H1 (cell line): ENCODE measurements at regions not wholly inside any gene's neighbourhood (a gene's known extent, or its start where the extent isn't known, plus 50 kb on each side); places are given as distances from the start of the nearest gene placed in this dataset.

Experiments
- CTCF ChIA-PET: fragments of 300-600 bp; sonication (Branson Sonifier 250); formaldehyde crosslinking; loops from one replicate; lab custom pipeline; 2021; ENCODE audit not compliant: partially characterized antibody; lab: Charles Lee
- POLR2A ChIA-PET: fragments of 300-600 bp; sonication (Branson Sonifier 250); formaldehyde crosslinking; loops from one replicate; lab custom pipeline; 2021; ENCODE audit warnings: inconsistent platforms; ENCODE audit not compliant: partially characterized antibody; lab: Charles Lee
- DNase-seq, 2 experiments: peaks; one replicate each; pipeline versions ENCODE4 v3.0.0 to v3.0.0-alpha.2; 2010 to 2022; ENCODE audit warnings: low spot score in 2 of 2, low read depth in 1 of 2, mixed read lengths in 1 of 2
- FAIRE-seq: peaks from 2 replicates; lab custom pipeline; 2011; peaks lifted over from hg19 to GRCh38; lab: Jason Lieb, UNC
- H2AFZ ChIP-seq: 2 replicates; pipeline ENCODE4 v1.8.1; 2012; ENCODE audit warnings: low read length, inconsistent platforms
- H2AK5ac ChIP-seq: 2 replicates; pipeline ENCODE4 v1.6.1; 2013; ENCODE audit warnings: low read depth, low read length
- H2BK120ac ChIP-seq: replicated peaks from 2 replicates; pipeline ENCODE3; 2013; ENCODE audit warnings: low read depth, low read length, inconsistent platforms
- H2BK12ac ChIP-seq: 2 replicates; pipeline ENCODE4 v1.6.1; 2013; ENCODE audit warnings: low read depth, low read length
- H2BK15ac ChIP-seq: 2 replicates; pipeline ENCODE4 v1.6.1; 2013; ENCODE audit warnings: low read length
- H2BK20ac ChIP-seq: 2 replicates; pipeline ENCODE4 v1.6.1; 2013; ENCODE audit warnings: low read length
- H2BK5ac ChIP-seq: 2 replicates; pipeline ENCODE4 v1.6.1; 2013; ENCODE audit warnings: low read depth, low read length
- H3K14ac ChIP-seq: 2 replicates; pipeline ENCODE4 v1.6.1; 2013; ENCODE audit warnings: inconsistent platforms; ENCODE audit not compliant: insufficient read length
- H3K18ac ChIP-seq: 2 replicates; pipeline ENCODE4 v1.6.1; 2013; ENCODE audit warnings: low read length; ENCODE audit errors: extremely low read depth
- H3K23ac ChIP-seq: 2 replicates; pipeline ENCODE4 v1.6.1; 2013; ENCODE audit warnings: inconsistent platforms; ENCODE audit not compliant: insufficient read length
- H3K23me2 ChIP-seq: 2 replicates; pipeline ENCODE4 v1.6.1; 2013; ENCODE audit warnings: low read depth, low read length
- H3K27ac ChIP-seq: 2 replicates; pipeline ENCODE4 v1.6.1; 2011; ENCODE audit warnings: low read depth, low read length, inconsistent platforms
- H3K27me3 ChIP-seq, 4 experiments: replicated peaks in 1 of 4; 1 replicate in 1 of 4; 2 replicates in 3 of 4; pipeline versions ENCODE4 v1.6.1 to v1.8.1; 2011 to 2013; ENCODE audit warnings: low read length in 3 of 4, mild to moderate bottlenecking in 3 of 4, inconsistent platforms in 2 of 4, mixed read lengths in 2 of 4, moderate library complexity in 1 of 4; ENCODE audit not compliant: control insufficient read depth in 3 of 4, insufficient read depth in 3 of 4; ENCODE audit errors: extremely low read depth in 1 of 4
- H3K36me3 ChIP-seq, 4 experiments: 2 replicates each; pipeline versions ENCODE4 v1.6.1 to v1.8.1; 2011 to 2013; ENCODE audit warnings: mild to moderate bottlenecking in 4 of 4, low read length in 3 of 4, moderate library complexity in 2 of 4, control low read depth in 1 of 4, inconsistent platforms in 1 of 4; ENCODE audit not compliant: insufficient read depth in 4 of 4, control insufficient read depth in 2 of 4
- H3K4ac ChIP-seq: replicated peaks from 2 replicates; pipeline ENCODE3; 2013; ENCODE audit warnings: low read length, low read depth, mixed read lengths, inconsistent platforms; ENCODE audit not compliant: insufficient read length
- H3K4me1 ChIP-seq, 4 experiments: replicated peaks in 1 of 4; 1 replicate in 1 of 4; 2 replicates in 3 of 4; pipeline versions ENCODE4 v1.6.1 to v1.8.1; 2011 to 2013; ENCODE audit warnings: low read length in 3 of 4, inconsistent platforms in 2 of 4, mixed read lengths in 1 of 4; ENCODE audit not compliant: insufficient read depth in 4 of 4, control insufficient read depth in 3 of 4
- H3K4me2 ChIP-seq, 2 experiments: 2 replicates each; pipeline versions ENCODE4 v1.6.1 to v1.8.1; 2011 to 2013; ENCODE audit warnings: low read depth in 2 of 2, low read length in 2 of 2, control low read depth in 1 of 2, inconsistent platforms in 1 of 2, mild to moderate bottlenecking in 1 of 2; ENCODE audit not compliant: insufficient read depth in 1 of 2
- H3K4me3 ChIP-seq, 4 experiments: fragments of 200-600, 300-600 bp in 1 of 4; sonication (generic), shearing (Covaris generic), sonication (Bioruptor Twin) in 1 of 4; 2 replicates each; pipeline versions ENCODE4 v1.5.1 to v1.8.1; 2011 to 2016; ENCODE audit warnings: low read length in 4 of 4, low read depth in 3 of 4, control low read depth in 2 of 4, inconsistent platforms in 2 of 4, mild to moderate bottlenecking in 2 of 4, mixed read lengths in 1 of 4, moderate library complexity in 1 of 4; ENCODE audit not compliant: insufficient read depth in 2 of 4; ENCODE audit errors: extremely low read depth in 1 of 4
- H3K56ac ChIP-seq: replicated peaks from 2 replicates; pipeline ENCODE3; 2013; ENCODE audit warnings: low read depth, mild to moderate bottlenecking, mixed read lengths, low read length, inconsistent platforms; ENCODE audit not compliant: insufficient read length
- H3K79me1 ChIP-seq: 2 replicates; pipeline ENCODE4 v1.6.1; 2013; ENCODE audit warnings: low read depth, low read length, control low read depth
- H3K79me2 ChIP-seq, 2 experiments: 2 replicates each; pipeline versions ENCODE4 v1.6.1 to v1.8.1; 2012 to 2013; ENCODE audit warnings: low read length in 2 of 2, mild to moderate bottlenecking in 2 of 2, inconsistent platforms in 1 of 2; ENCODE audit not compliant: insufficient read depth in 2 of 2, control insufficient read depth in 1 of 2
- H3K9ac ChIP-seq, 4 experiments: replicated peaks in 1 of 4; 1 replicate in 1 of 4; 2 replicates in 3 of 4; pipeline versions ENCODE4 v1.6.1 to v1.8.1; 2011 to 2013; ENCODE audit warnings: low read depth in 3 of 4, low read length in 3 of 4, control low read depth in 2 of 4, mild to moderate bottlenecking in 2 of 4, moderate library complexity in 2 of 4, inconsistent platforms in 1 of 4; ENCODE audit errors: extremely low read depth in 1 of 4
- H3K9me3 ChIP-seq, 2 experiments: 2 replicates each; pipeline versions ENCODE4 v1.6.1 to v1.8.1; 2012 to 2013; ENCODE audit warnings: mild to moderate bottlenecking in 2 of 2, moderate library complexity in 2 of 2, control low read depth in 1 of 2, inconsistent platforms in 1 of 2, low read depth in 1 of 2, low read length in 1 of 2, mixed read lengths in 1 of 2; ENCODE audit not compliant: insufficient read depth in 2 of 2
- H4K20me1 ChIP-seq, 2 experiments: replicated peaks in 1 of 2; 2 replicates each; pipeline versions ENCODE3 to v1.8.1; 2011 to 2013; ENCODE audit warnings: inconsistent platforms in 2 of 2, low read length in 2 of 2, mild to moderate bottlenecking in 1 of 2; ENCODE audit not compliant: insufficient read depth in 2 of 2, control insufficient read depth in 1 of 2
- H4K5ac ChIP-seq: 2 replicates; pipeline ENCODE4 v1.6.1; 2013; ENCODE audit warnings: low read length, low read depth, mixed read lengths, inconsistent platforms; ENCODE audit not compliant: insufficient read length
- H4K8ac ChIP-seq: 2 replicates; pipeline ENCODE4 v1.8.0; 2013; ENCODE audit warnings: mild to moderate bottlenecking, moderate library complexity, low read length, inconsistent platforms; ENCODE audit not compliant: insufficient read depth; ENCODE audit errors: extremely low read depth
- H4K91ac ChIP-seq: replicated peaks from 2 replicates; pipeline ENCODE3; 2013; ENCODE audit warnings: low read length, mixed read lengths, inconsistent platforms; ENCODE audit not compliant: insufficient read length
- BACH1 ChIP-seq: IDR thresholded peaks from 2 replicates; pipeline ENCODE4 v1.6.1; 2012; ENCODE audit warnings: low read length, improper control_type of control experiment
- CBX8 ChIP-seq: fragments of 300-800, 300-1000 bp; sonication (generic); IDR thresholded peaks from 2 replicates; pipeline ENCODE4 v1.7.1; 2016; ENCODE audit warnings: low read depth, low read length, borderline replicate concordance
- GTF2F1 ChIP-seq: IDR thresholded peaks from 2 replicates; pipeline ENCODE4 v1.6.1; 2012; ENCODE audit warnings: low read depth, low read length, improper control_type of control experiment, borderline replicate concordance
- KDM5A ChIP-seq: fragments of 200-600 bp; IDR thresholded peaks from 2 replicates; pipeline ENCODE4 v1.7.1; 2012; ENCODE audit warnings: mild to moderate bottlenecking, low read length, inconsistent platforms, mixed read lengths
- NANOG ChIP-seq: IDR thresholded peaks from 2 replicates; pipeline ENCODE4 v1.6.1; 2011; ENCODE audit warnings: low read length, low read depth, mild to moderate bottlenecking, inconsistent platforms; ENCODE audit not compliant: insufficient read depth, poor library complexity, severe bottlenecking
- POLR2AphosphoS5 ChIP-seq: IDR thresholded peaks from 2 replicates; pipeline ENCODE4 v1.6.1; 2011; ENCODE audit warnings: low read depth, low read length
- RAD21 ChIP-seq, 2 experiments: IDR thresholded peaks in 1 of 2; conservative IDR thresholded peaks in 1 of 2; 2 replicates each; pipeline ENCODE4 v1.6.1; 2011; ENCODE audit warnings: low read depth in 2 of 2, low read length in 2 of 2, improper control_type of control experiment in 1 of 2, inconsistent platforms in 1 of 2, mild to moderate bottlenecking in 1 of 2, moderate library complexity in 1 of 2
- RXRA ChIP-seq: IDR thresholded peaks from 2 replicates; pipeline ENCODE4 v1.6.1; 2011; ENCODE audit warnings: low read depth, mild to moderate bottlenecking, low read length, moderate library complexity; ENCODE audit not compliant: insufficient read depth
- SAP30 ChIP-seq: fragments of 300-600 bp; sonication (generic); IDR thresholded peaks from 2 replicates; pipeline ENCODE4 v1.7.1; 2012; ENCODE audit warnings: low read length, moderate library complexity, mild to moderate bottlenecking, inconsistent platforms; ENCODE audit not compliant: insufficient read depth, insufficient replicate concordance
- SP2 ChIP-seq: IDR thresholded peaks from 2 replicates; pipeline ENCODE4 v1.6.1; 2012; ENCODE audit warnings: mild to moderate bottlenecking, low read length, inconsistent platforms
- TAF7 ChIP-seq: optimal IDR thresholded peaks from 2 replicates; pipeline ENCODE3; 2011; ENCODE audit warnings: low read depth, mild to moderate bottlenecking, inconsistent platforms, low read length, moderate library complexity, borderline replicate concordance
- WGBS, 2 experiments: shearing (Covaris generic) in 1 of 2; methylation state at CpG; one replicate each; pipeline versions ENCODE4 v1.1.6 to v1.1.7; 2013 to 2015; ENCODE audit warnings: low lambda C conversion rate in 2 of 2, mixed read lengths in 2 of 2, inconsistent platforms in 1 of 2, low coverage in 1 of 2, missing lambda C conversion rate in 1 of 2; ENCODE audit not compliant: insufficient replicate concordance in 2 of 2, insufficient coverage in 1 of 2, insufficient read length in 1 of 2; ENCODE audit errors: extremely low coverage in 1 of 2, missing lambda C conversion rate in 1 of 2; 5-methylcytosine and 5-hydroxymethylcytosine counted together
- TF ChIP-seq, protein P1 (sequence below): IDR thresholded peaks from 2 replicates; pipeline ENCODE4 v1.6.1; 2012; ENCODE audit warnings: low read length, inconsistent platforms

DNA sequence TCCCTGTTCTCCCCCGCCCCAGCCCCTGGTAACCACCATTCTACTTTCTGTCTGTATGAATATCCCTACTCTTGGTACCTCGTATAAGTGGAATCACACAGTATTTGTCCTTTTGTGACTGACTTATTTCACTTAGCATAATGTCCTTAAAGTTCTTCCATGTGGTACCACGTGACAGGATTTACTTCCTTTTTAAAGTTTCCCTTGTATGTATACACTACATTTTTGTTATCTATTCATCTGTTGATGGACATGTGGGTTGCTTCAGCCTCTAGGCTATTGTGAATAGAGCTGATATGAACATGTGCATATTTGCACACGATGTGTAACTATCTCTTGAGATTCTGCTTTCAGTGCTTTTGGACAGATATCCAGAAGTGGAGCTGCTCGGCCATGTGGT, 59.6 kb upstream of the GJB6 start:
- no peak overlapping the region for H3K23ac ChIP-seq
- H3K4me2 ChIP-seq = no peak overlapping the region
- H3K23me2 ChIP-seq = no peaks in the 10 kb centered on the region
- H3K56ac ChIP-seq = no peak overlapping the region
- H2BK120ac ChIP-seq = no peak overlapping the region
- no peak overlapping the region for H3K4me3 ChIP-seq
- no peaks in the 10 kb centered on the region for H4K20me1 ChIP-seq
- no peak overlapping the region for H3K4ac ChIP-seq
- no peak for DNase-seq
- no peak overlapping the region for H3K18ac ChIP-seq
- H2BK12ac ChIP-seq = no peak overlapping the region
- no peak overlapping the region for H2AK5ac ChIP-seq
- no peak overlapping the region for H3K27ac ChIP-seq
- no peaks in the 10 kb centered on the region for H3K36me3 ChIP-seq
- H2BK15ac ChIP-seq = no peak overlapping the region
- H4K8ac ChIP-seq = no peak overlapping the region
- no peaks in the 10 kb centered on the region for H3K27me3 ChIP-seq
- ChIA-PET CTCF (interaction anchor here (0.7 to 1.7 kb wide), 4 partner anchors 8 to 201 kb away, joined by 4 to 7 read pairs (median 5); no protein-coding TSS in a partner anchor), POLR2A (no interaction called here)
- no peaks in the 10 kb centered on the region for H3K79me2 ChIP-seq
- no peak overlapping the region for H4K5ac ChIP-seq
- H3K79me1 ChIP-seq = no peaks in the 10 kb centered on the region
- peaks cover 0 to 2% of the 10 kb centered on the region in 2 experiments; a peak in 1 of 4 replicates for H3K9me3 ChIP-seq
- H3K4me1 ChIP-seq = no peaks in the 10 kb centered on the region; a peak in 1 of 7 replicates
- no peak overlapping the region for H3K14ac ChIP-seq
- no peak overlapping the region for H2BK20ac ChIP-seq
- H2AFZ ChIP-seq = no peak overlapping the region
- H4K91ac ChIP-seq = no peak overlapping the region
- H3K9ac ChIP-seq = no peak overlapping the region
- H2BK5ac ChIP-seq = no peak overlapping the region
- WGBS, 2 experiments = 84% methylated on average over 5 of the region's 5 CpGs; no CpG with 5 or more reads in 1 of the 2 experiments
- no peak for FAIRE-seq
- TF ChIP-seq BACH1 = no peak
- TF ChIP-seq CBX8 = no peak
- TF ChIP-seq KDM5A = no peak
- no peak for TF ChIP-seq NANOG
- no peak for TF ChIP-seq SP2
- TF ChIP-seq RXRA = no peak
- TF ChIP-seq TAF7 = no peak
- TF ChIP-seq, protein P1, sequence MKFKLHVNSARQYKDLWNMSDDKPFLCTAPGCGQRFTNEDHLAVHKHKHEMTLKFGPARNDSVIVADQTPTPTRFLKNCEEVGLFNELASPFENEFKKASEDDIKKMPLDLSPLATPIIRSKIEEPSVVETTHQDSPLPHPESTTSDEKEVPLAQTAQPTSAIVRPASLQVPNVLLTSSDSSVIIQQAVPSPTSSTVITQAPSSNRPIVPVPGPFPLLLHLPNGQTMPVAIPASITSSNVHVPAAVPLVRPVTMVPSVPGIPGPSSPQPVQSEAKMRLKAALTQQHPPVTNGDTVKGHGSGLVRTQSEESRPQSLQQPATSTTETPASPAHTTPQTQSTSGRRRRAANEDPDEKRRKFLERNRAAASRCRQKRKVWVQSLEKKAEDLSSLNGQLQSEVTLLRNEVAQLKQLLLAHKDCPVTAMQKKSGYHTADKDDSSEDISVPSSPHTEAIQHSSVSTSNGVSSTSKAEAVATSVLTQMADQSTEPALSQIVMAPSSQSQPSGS = no peak
- TF ChIP-seq SAP30 = no peak
- TF ChIP-seq POLR2AphosphoS5 = no peak
- TF ChIP-seq RAD21 (IDR thresholded peaks at IDR 0.05 in 1 of 2, conservative IDR thresholded peaks at IDR 0.05 in 1 of 2; ENCODE audit: low read depth in 2 of 2, low read length in 2 of 2) = no peak
- TF ChIP-seq GTF2F1 = no peak
